C4-2B (cell line): ENCODE measurements at regions not wholly inside any gene's neighbourhood (a gene's known extent, or its start where the extent isn't known, plus 50 kb on each side); places are given as distances from the start of the nearest gene placed in this dataset.

Source experiments
- CTCF ChIP-seq: fragments of 450-650 bp; conservative IDR thresholded peaks from 2 replicates; pipeline ENCODE4 v1.5.1; 2017; ENCODE audit warnings: mild to moderate bottlenecking
- ZFX ChIP-seq: fragments of 450-650 bp; IDR thresholded peaks from 2 replicates; pipeline ENCODE4 v1.6.1; 2017

DNA sequence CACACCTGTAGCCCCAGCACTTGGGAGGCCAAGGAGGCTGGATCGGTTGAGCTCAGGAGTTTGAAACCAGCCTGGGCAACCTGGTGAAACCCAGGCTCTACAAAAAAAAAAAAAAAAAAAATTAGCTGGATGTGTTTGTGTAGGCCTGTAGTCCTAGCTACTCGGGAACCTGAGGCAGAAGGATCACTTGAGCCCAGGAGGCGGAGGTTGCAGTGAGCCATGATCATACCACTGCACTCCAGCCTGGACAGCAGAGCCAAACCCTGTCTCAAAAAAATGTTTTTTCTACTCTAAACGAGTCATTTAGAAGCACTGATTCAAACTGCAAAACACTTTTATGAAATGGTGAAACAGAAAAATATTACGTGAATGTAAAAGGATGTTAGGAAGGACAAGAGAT lies 69.1 kb upstream of the SLC39A10 start:
- TF ChIP-seq CTCF: no peak
- TF ChIP-seq ZFX: no peak
